ENCODE measurements at regions not wholly inside any gene's neighbourhood (a gene's known extent, or its start where the extent isn't known, plus 50 kb on each side); places are given as distances from the start of the nearest gene placed in this dataset.
"Not testable (repeated sequence)": the region's sequence is repeated elsewhere in the genome, so short reads cannot be mapped to it uniquely, and the experiment has no call there.

- DNase-seq (ENCODE audit: low read depth, low spot score) (no peak), FAIRE-seq (no peak)
- no peaks in the 10 kb centered on the region for H3K36me3 ChIP-seq (ENCODE audit: control insufficient read depth in 2 of 2, extremely low read depth in 1 of 2, insufficient read depth in 2 of 2, low read length in 2 of 2)
- H3K9ac ChIP-seq (ENCODE audit: control insufficient read depth, extremely low read depth, insufficient read depth, low read length) = no peak overlapping the region
- H3K79me2 ChIP-seq (ENCODE audit: control insufficient read depth, insufficient read depth, low read length) = no peaks in the 10 kb centered on the region
- no peaks in the 10 kb centered on the region for H3K27me3 ChIP-seq (ENCODE audit: control insufficient read depth, extremely low read depth, insufficient read depth, low read length)
- H3K4me1 ChIP-seq (ENCODE audit: control insufficient read depth, extremely low read depth, insufficient read depth, low read length) = no peaks in the 10 kb centered on the region
- dilution Hi-C loops (cut with MboI; ENCODE audit: extremely low pct_ligation_motif_present, low sequenced_read_pairs) = no loop called here
- TF ChIP-seq CTCF (optimal IDR thresholded peaks at IDR 0.05 in 1 of 3, IDR thresholded peaks at IDR 0.05 in 1 of 3, conservative IDR thresholded peaks at IDR 0.05 in 1 of 3; ENCODE audit: extremely low read depth in 1 of 3, insufficient read depth in 2 of 3, low read length in 3 of 3) (no peak), EZH2 (IDR thresholded peaks at IDR 0.05; ENCODE audit: low read length) (no peak)
- H3K4me3 ChIP-seq (ENCODE audit: control insufficient read depth in 2 of 3, extremely low read depth in 1 of 3, insufficient read depth in 2 of 3, low read depth in 1 of 3, low read length in 3 of 3) = no peak overlapping the region
- H3K4me2 ChIP-seq (ENCODE audit: control insufficient read depth, extremely low read depth, insufficient read depth, low read depth, low read length) = no peak overlapping the region
- H2AFZ ChIP-seq (ENCODE audit: control insufficient read depth, low read length) = no peak overlapping the region
- no peaks in the 10 kb centered on the region for H3K9me3 ChIP-seq (ENCODE audit: control insufficient read depth, low read depth, low read length)
- no peak overlapping the region for H3K27ac ChIP-seq (ENCODE audit: control insufficient read depth, insufficient read depth, low read length)
- no peaks in the 10 kb centered on the region for H4K20me1 ChIP-seq (ENCODE audit: control insufficient read depth, extremely low read depth, insufficient read depth, low read length)
- no peaks in the 10 kb centered on the region for H3K9me1 ChIP-seq (ENCODE audit: control insufficient read depth, extremely low read depth, insufficient read depth, low read length)
Measured at GRCh38 chr6:60867548-60867947, 1418.5 kb downstream of the KHDRBS2 start.

- H3K4me3 ChIP-seq (ENCODE audit: control insufficient read depth in 2 of 3, extremely low read depth in 1 of 3, insufficient read depth in 2 of 3, low read depth in 1 of 3, low read length in 3 of 3); H3K27ac ChIP-seq (ENCODE audit: control insufficient read depth, insufficient read depth, low read length); H4K20me1 ChIP-seq (ENCODE audit: control insufficient read depth, extremely low read depth, insufficient read depth, low read length); FAIRE-seq; H3K9me1 ChIP-seq (ENCODE audit: control insufficient read depth, extremely low read depth, insufficient read depth, low read length); dilution Hi-C loops (cut with MboI; ENCODE audit: extremely low pct_ligation_motif_present, low sequenced_read_pairs); H3K9ac ChIP-seq (ENCODE audit: control insufficient read depth, extremely low read depth, insufficient read depth, low read length); H3K79me2 ChIP-seq (ENCODE audit: control insufficient read depth, insufficient read depth, low read length); H3K27me3 ChIP-seq (ENCODE audit: control insufficient read depth, extremely low read depth, insufficient read depth, low read length); H3K36me3 ChIP-seq (ENCODE audit: control insufficient read depth in 2 of 2, extremely low read depth in 1 of 2, insufficient read depth in 2 of 2, low read length in 2 of 2); H2AFZ ChIP-seq (ENCODE audit: control insufficient read depth, low read length); H3K4me1 ChIP-seq (ENCODE audit: control insufficient read depth, extremely low read depth, insufficient read depth, low read length); H3K9me3 ChIP-seq (ENCODE audit: control insufficient read depth, low read depth, low read length); H3K4me2 ChIP-seq (ENCODE audit: control insufficient read depth, extremely low read depth, insufficient read depth, low read depth, low read length); DNase-seq (ENCODE audit: low read depth, low spot score): not testable (repeated sequence)
Measured at GRCh38 chr6:60843175-60843982, 1442.6 kb downstream of the KHDRBS2 start.

- dilution Hi-C loops (cut with MboI; ENCODE audit: extremely low pct_ligation_motif_present, low sequenced_read_pairs); FAIRE-seq: not testable (repeated sequence)
Measured at GRCh38 chr6:60830726-60831125, 1455.3 kb downstream of the KHDRBS2 start.

DNA sequence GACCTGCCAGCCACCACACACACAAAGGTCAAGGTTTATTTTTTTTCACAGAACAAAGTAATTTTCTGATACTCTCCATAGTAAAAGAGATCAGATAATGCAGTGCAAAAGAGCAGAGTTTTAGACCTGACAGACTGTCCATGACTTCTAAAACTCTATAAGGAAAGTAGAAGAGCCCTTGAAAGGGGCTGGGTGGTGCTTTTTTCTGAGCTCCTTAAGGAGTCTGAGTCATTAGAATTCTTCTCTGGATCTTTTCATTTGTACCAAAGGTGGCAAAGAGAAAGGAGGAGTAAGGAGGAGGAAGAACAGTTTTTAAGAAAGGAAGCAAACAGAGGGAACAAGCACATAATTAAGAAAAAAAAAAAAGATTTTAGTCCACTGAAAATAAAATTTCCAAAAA is 1463.4 kb downstream of the KHDRBS2 start:
- H3K4me3 ChIP-seq (ENCODE audit: control insufficient read depth in 2 of 3, extremely low read depth in 1 of 3, insufficient read depth in 2 of 3, low read depth in 1 of 3, low read length in 3 of 3); H3K27ac ChIP-seq (ENCODE audit: control insufficient read depth, insufficient read depth, low read length); H3K9me3 ChIP-seq (ENCODE audit: control insufficient read depth, low read depth, low read length); FAIRE-seq; H4K20me1 ChIP-seq (ENCODE audit: control insufficient read depth, extremely low read depth, insufficient read depth, low read length); dilution Hi-C loops (cut with MboI; ENCODE audit: extremely low pct_ligation_motif_present, low sequenced_read_pairs); H3K4me2 ChIP-seq (ENCODE audit: control insufficient read depth, extremely low read depth, insufficient read depth, low read depth, low read length); H3K27me3 ChIP-seq (ENCODE audit: control insufficient read depth, extremely low read depth, insufficient read depth, low read length); H3K36me3 ChIP-seq (ENCODE audit: control insufficient read depth in 2 of 2, extremely low read depth in 1 of 2, insufficient read depth in 2 of 2, low read length in 2 of 2); H3K9ac ChIP-seq (ENCODE audit: control insufficient read depth, extremely low read depth, insufficient read depth, low read length); DNase-seq (ENCODE audit: low read depth, low spot score); H3K79me2 ChIP-seq (ENCODE audit: control insufficient read depth, insufficient read depth, low read length); H3K4me1 ChIP-seq (ENCODE audit: control insufficient read depth, extremely low read depth, insufficient read depth, low read length); H2AFZ ChIP-seq (ENCODE audit: control insufficient read depth, low read length); H3K9me1 ChIP-seq (ENCODE audit: control insufficient read depth, extremely low read depth, insufficient read depth, low read length): not testable (repeated sequence)

More at GRCh38 chr6:60830726-60831125, 1455.3 kb downstream of the KHDRBS2 start:
- H3K4me2 ChIP-seq (ENCODE audit: control insufficient read depth, extremely low read depth, insufficient read depth, low read depth, low read length); H3K27me3 ChIP-seq (ENCODE audit: control insufficient read depth, extremely low read depth, insufficient read depth, low read length); H3K4me3 ChIP-seq (ENCODE audit: control insufficient read depth in 2 of 3, extremely low read depth in 1 of 3, insufficient read depth in 2 of 3, low read depth in 1 of 3, low read length in 3 of 3); H4K20me1 ChIP-seq (ENCODE audit: control insufficient read depth, extremely low read depth, insufficient read depth, low read length); H3K9ac ChIP-seq (ENCODE audit: control insufficient read depth, extremely low read depth, insufficient read depth, low read length); H3K9me1 ChIP-seq (ENCODE audit: control insufficient read depth, extremely low read depth, insufficient read depth, low read length); H2AFZ ChIP-seq (ENCODE audit: control insufficient read depth, low read length); DNase-seq (ENCODE audit: low read depth, low spot score); H3K27ac ChIP-seq (ENCODE audit: control insufficient read depth, insufficient read depth, low read length); H3K9me3 ChIP-seq (ENCODE audit: control insufficient read depth, low read depth, low read length); H3K36me3 ChIP-seq (ENCODE audit: control insufficient read depth in 2 of 2, extremely low read depth in 1 of 2, insufficient read depth in 2 of 2, low read length in 2 of 2); H3K79me2 ChIP-seq (ENCODE audit: control insufficient read depth, insufficient read depth, low read length); H3K4me1 ChIP-seq (ENCODE audit: control insufficient read depth, extremely low read depth, insufficient read depth, low read length): not testable (repeated sequence)
